ENCODE measurements at regions not wholly inside any gene's neighbourhood (a gene's known extent, or its start where the extent isn't known, plus 50 kb on each side); places are given as distances from the start of the nearest gene placed in this dataset.

DNA sequence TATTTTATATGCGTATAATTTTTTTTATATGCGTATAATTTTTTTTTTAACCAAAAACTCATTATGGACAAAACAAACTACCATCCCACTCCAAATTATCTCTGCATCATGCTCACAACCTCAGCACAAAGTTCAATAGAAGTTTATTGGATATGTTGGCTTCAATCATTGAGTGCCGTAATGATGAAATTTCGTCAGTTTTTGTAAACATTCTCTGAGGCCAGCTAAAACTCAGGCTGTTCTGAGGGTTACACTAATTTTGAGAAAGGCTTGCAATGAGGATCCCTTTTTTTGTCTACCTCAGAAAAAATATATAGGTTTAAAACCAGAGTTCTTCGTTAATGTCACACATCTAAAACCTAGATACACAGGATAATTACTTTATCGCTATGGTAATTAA, 1253.2 kb downstream of the EFNA5 start:
- no peaks in the 10 kb centered on the region for H4K20me1 ChIP-seq (ENCODE audit: insufficient read depth)
- no peak overlapping the region for H3K9ac ChIP-seq
- H3K27me3 ChIP-seq (ENCODE audit: insufficient read depth), result no peaks in the 10 kb centered on the region
- no peaks in the 10 kb centered on the region for H3K4me1 ChIP-seq (ENCODE audit: control insufficient read depth in 1 of 2, insufficient read depth in 2 of 2, low read depth in 1 of 2, low read length in 1 of 2)
- no peaks in the 10 kb centered on the region for H3K9me3 ChIP-seq
- no peaks in the 10 kb centered on the region for H3K36me3 ChIP-seq (replicated peaks in 1 of 2; ENCODE audit: control insufficient read depth in 1 of 2, insufficient read depth in 2 of 2, low read length in 1 of 2)
- no peak overlapping the region for H3K27ac ChIP-seq (ENCODE audit: low read depth in 2 of 2, low read length in 1 of 2)
- H3K4me3 ChIP-seq (ENCODE audit: low read depth in 2 of 2, low read length in 1 of 2), result no peak overlapping the region
- TF ChIP-seq FOXM1 (IDR thresholded peaks at IDR 0.05; ENCODE audit: low read depth), result no peak
- TF ChIP-seq RAD21 (IDR thresholded peaks at IDR 0.05; ENCODE audit: low read length), result no peak
- DNase-seq, result no peak
- POLR2A ChIA-PET, result no interaction called here
- H3K79me2 ChIP-seq (ENCODE audit: insufficient read depth), result no peaks in the 10 kb centered on the region
- no peak overlapping the region for H3K4me2 ChIP-seq
- WGBS (ENCODE audit: low lambda C conversion rate), result 90% methylated on average over 6 of the region's 6 CpGs
- CTCF ChIA-PET, result interaction anchor here (0.7 kb wide), 1 partner anchor 10 kb away, joined by 3 read pairs; no protein-coding TSS in a partner anchor
- H3K9me2 ChIP-seq, result no peaks in the 10 kb centered on the region
- H2AFZ ChIP-seq (ENCODE audit: low read depth), result no peak overlapping the region
- no peaks in the 10 kb centered on the region for H3F3A ChIP-seq (replicated peaks; ENCODE audit: insufficient read depth)

GRCh38 chr5:106417163-106417562, 1253.6 kb downstream of the EFNA5 start:
- no peak for DNase-seq
- 98% methylated on average over 22 of the region's 22 CpGs for WGBS (ENCODE audit: low lambda C conversion rate)
- H3K9me2 ChIP-seq, result no peaks in the 10 kb centered on the region
- H2AFZ ChIP-seq (ENCODE audit: low read depth), result no peak overlapping the region
- ChIA-PET CTCF (interaction anchor here (0.7 kb wide), 1 partner anchor 9 kb away, joined by 3 read pairs; no protein-coding TSS in a partner anchor), POLR2A (no interaction called here)
- H3F3A ChIP-seq (replicated peaks; ENCODE audit: insufficient read depth), result no peaks in the 10 kb centered on the region
- H3K4me3 ChIP-seq (ENCODE audit: low read depth in 2 of 2, low read length in 1 of 2), result no peak overlapping the region
- no peaks in the 10 kb centered on the region for H4K20me1 ChIP-seq (ENCODE audit: insufficient read depth)
- TF ChIP-seq ELF1 (IDR thresholded peaks at IDR 0.05), result no peak
- TF ChIP-seq JUND (IDR thresholded peaks at IDR 0.05), result no peak
- TF ChIP-seq FOXM1 (IDR thresholded peaks at IDR 0.05; ENCODE audit: low read depth), result no peak
- no peak for TF ChIP-seq NFIC (IDR thresholded peaks at IDR 0.05; ENCODE audit: borderline replicate concordance)
- no peak for TF ChIP-seq MXI1 (IDR thresholded peaks at IDR 0.05; ENCODE audit: low read depth, low read length)
- no peak for TF ChIP-seq MEF2A (IDR thresholded peaks at IDR 0.05; ENCODE audit: borderline replicate concordance, low read depth)
- no peak for TF ChIP-seq NRF1 (IDR thresholded peaks at IDR 0.05; ENCODE audit: low read depth, low read length)
- TF ChIP-seq CHD2 (IDR thresholded peaks at IDR 0.05; ENCODE audit: low read length, partially characterized antibody), result no peak
- TF ChIP-seq GATA2 (CRISPR knock-in tag; IDR thresholded peaks at IDR 0.05), result no peak
- TF ChIP-seq EP300 (IDR thresholded peaks at IDR 0.05; ENCODE audit: borderline replicate concordance in 1 of 2, low read depth in 1 of 2, low read length in 1 of 2), result no peak
- TF ChIP-seq TAF1 (IDR thresholded peaks at IDR 0.05; ENCODE audit: borderline replicate concordance, low read depth, low read length), result no peak
- TF ChIP-seq POLR2AphosphoS5 (IDR thresholded peaks at IDR 0.05; ENCODE audit: low read depth, low read length), result no peak
- TF ChIP-seq SIN3A (IDR thresholded peaks at IDR 0.05; ENCODE audit: borderline replicate concordance, low read depth, low read length), result no peak
- TF ChIP-seq RAD21 (IDR thresholded peaks at IDR 0.05; ENCODE audit: low read length), result no peak
- no peak for TF ChIP-seq EZH2phosphoT487 (IDR thresholded peaks at IDR 0.05; ENCODE audit: borderline replicate concordance, low read depth)
- no peaks in the 10 kb centered on the region for H3K27me3 ChIP-seq (ENCODE audit: insufficient read depth)
- no peaks in the 10 kb centered on the region for H3K79me2 ChIP-seq (ENCODE audit: insufficient read depth)
- no peaks in the 10 kb centered on the region for H3K36me3 ChIP-seq (replicated peaks in 1 of 2; ENCODE audit: control insufficient read depth in 1 of 2, insufficient read depth in 2 of 2, low read length in 1 of 2)
- no peak overlapping the region for H3K27ac ChIP-seq (ENCODE audit: low read depth in 2 of 2, low read length in 1 of 2)
- no peaks in the 10 kb centered on the region for H3K4me1 ChIP-seq (ENCODE audit: control insufficient read depth in 1 of 2, insufficient read depth in 2 of 2, low read depth in 1 of 2, low read length in 1 of 2)
- no peak overlapping the region for H3K4me2 ChIP-seq
- no peak overlapping the region for H3K9ac ChIP-seq
- no peaks in the 10 kb centered on the region for H3K9me3 ChIP-seq

GRCh38 chr5:106415541-106415940, 1255.2 kb downstream of the EFNA5 start:
- Histone ChIP-seq H3K4me3 (ENCODE audit: low read depth in 2 of 2, low read length in 1 of 2) (no peak overlapping the region), H3K36me3 (replicated peaks in 1 of 2; ENCODE audit: control insufficient read depth in 1 of 2, insufficient read depth in 2 of 2, low read length in 1 of 2) (no peaks in the 10 kb centered on the region), H3K9ac (no peak overlapping the region), H3K4me1 (ENCODE audit: control insufficient read depth in 1 of 2, insufficient read depth in 2 of 2, low read depth in 1 of 2, low read length in 1 of 2) (no peaks in the 10 kb centered on the region), H4K20me1 (ENCODE audit: insufficient read depth) (no peaks in the 10 kb centered on the region), H3K79me2 (ENCODE audit: insufficient read depth) (no peaks in the 10 kb centered on the region), H3K27me3 (ENCODE audit: insufficient read depth) (no peaks in the 10 kb centered on the region), H3K9me2 (no peaks in the 10 kb centered on the region), H3K27ac (ENCODE audit: low read depth in 2 of 2, low read length in 1 of 2) (no peak overlapping the region), H3K4me2 (no peak overlapping the region), H3K9me3 (no peaks in the 10 kb centered on the region), H3F3A (replicated peaks; ENCODE audit: insufficient read depth) (no peaks in the 10 kb centered on the region), H2AFZ (ENCODE audit: low read depth) (0 out of 2 replicates have a peak overlapping the region, but pooled peaks have one; percentile 6)
- TF ChIP-seq NFIC (IDR thresholded peaks at IDR 0.05; ENCODE audit: borderline replicate concordance) (no peak), TCF12 (IDR thresholded peaks at IDR 0.05) (no peak), MEF2A (IDR thresholded peaks at IDR 0.05; ENCODE audit: borderline replicate concordance, low read depth) (no peak), CTCF (IDR thresholded peaks at IDR 0.05) (no peak), SMC3 (IDR thresholded peaks at IDR 0.05; ENCODE audit: low read depth, low read length) (no peak), RFX5 (IDR thresholded peaks at IDR 0.05; ENCODE audit: low read length) (no peak), JUND (IDR thresholded peaks at IDR 0.05) (no peak), YY1 (IDR thresholded peaks at IDR 0.05; ENCODE audit: low read depth) (no peak), TAF1 (IDR thresholded peaks at IDR 0.05; ENCODE audit: borderline replicate concordance, low read depth, low read length) (no peak), MXI1 (IDR thresholded peaks at IDR 0.05; ENCODE audit: low read depth, low read length) (no peak), SIN3A (IDR thresholded peaks at IDR 0.05; ENCODE audit: borderline replicate concordance, low read depth, low read length) (no peak), RXRA (IDR thresholded peaks at IDR 0.05; ENCODE audit: borderline replicate concordance, low read depth) (no peak)
- 83% methylated on average over 4 of the region's 4 CpGs for WGBS (ENCODE audit: low lambda C conversion rate)
- ChIA-PET CTCF (interaction anchor here (0.6 to 1.2 kb wide), 2 partner anchors 9 to 957 kb away, joined by 3 to 4 read pairs; no protein-coding TSS in a partner anchor), POLR2A (no interaction called here)
- no peak for DNase-seq
